ENCODE measurements at regions not wholly inside any gene's neighbourhood (a gene's known extent, or its start where the extent isn't known, plus 50 kb on each side); places are given as distances from the start of the nearest gene placed in this dataset.
A peak's percentile ranks its signal among the peaks of the same experiment; 100 is the strongest.

DNA sequence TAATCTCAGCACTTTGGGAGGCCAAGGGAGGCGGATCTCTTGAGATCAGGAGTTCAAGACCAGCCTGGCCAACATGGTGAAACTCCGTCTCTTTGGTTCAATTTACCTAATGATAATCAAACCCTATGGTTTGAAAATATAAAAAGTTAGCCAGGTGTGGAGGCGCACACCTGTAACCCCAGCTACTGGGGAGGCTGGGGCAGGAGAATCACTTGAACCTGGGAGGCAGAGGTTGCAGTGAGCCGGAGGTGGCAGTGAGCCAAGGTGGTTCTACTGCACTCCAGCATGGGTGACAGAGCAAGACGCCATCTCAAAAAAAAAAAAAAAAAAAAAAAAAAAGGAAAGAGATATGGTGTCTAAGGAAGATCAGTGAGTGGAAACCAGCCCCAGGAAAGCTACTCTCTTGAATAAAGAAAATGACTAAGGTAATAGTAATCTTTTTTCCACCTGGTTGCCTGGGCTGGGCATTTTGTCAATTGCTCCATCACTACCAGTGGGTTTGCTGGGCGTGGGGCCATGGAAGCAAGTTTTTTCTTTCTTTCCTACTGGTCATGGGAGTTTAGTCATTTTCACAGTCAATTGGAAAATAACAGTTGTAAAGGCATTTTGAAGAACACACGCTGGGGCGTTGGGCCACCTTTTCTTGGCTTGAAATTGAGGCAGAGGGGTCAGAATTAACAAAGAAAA is 387.6 kb upstream of the RGMA start:
- Histone ChIP-seq H3K9ac (ENCODE audit: low read depth in 2 of 2, low read length in 2 of 2) (no peak overlapping the region), H3K27ac (no peak overlapping the region), H3K27me3 (no peaks in the 10 kb centered on the region), H3K4me1 (no peaks in the 10 kb centered on the region), H3K4me3 (no peak overlapping the region), H3K36me3 (no peaks in the 10 kb centered on the region), H3K9me3 (no peaks in the 10 kb centered on the region)
- no peak for DNase-seq
- TF ChIP-seq, protein P1, sequence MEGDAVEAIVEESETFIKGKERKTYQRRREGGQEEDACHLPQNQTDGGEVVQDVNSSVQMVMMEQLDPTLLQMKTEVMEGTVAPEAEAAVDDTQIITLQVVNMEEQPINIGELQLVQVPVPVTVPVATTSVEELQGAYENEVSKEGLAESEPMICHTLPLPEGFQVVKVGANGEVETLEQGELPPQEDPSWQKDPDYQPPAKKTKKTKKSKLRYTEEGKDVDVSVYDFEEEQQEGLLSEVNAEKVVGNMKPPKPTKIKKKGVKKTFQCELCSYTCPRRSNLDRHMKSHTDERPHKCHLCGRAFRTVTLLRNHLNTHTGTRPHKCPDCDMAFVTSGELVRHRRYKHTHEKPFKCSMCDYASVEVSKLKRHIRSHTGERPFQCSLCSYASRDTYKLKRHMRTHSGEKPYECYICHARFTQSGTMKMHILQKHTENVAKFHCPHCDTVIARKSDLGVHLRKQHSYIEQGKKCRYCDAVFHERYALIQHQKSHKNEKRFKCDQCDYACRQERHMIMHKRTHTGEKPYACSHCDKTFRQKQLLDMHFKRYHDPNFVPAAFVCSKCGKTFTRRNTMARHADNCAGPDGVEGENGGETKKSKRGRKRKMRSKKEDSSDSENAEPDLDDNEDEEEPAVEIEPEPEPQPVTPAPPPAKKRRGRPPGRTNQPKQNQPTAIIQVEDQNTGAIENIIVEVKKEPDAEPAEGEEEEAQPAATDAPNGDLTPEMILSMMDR (IDR thresholded peaks at IDR 0.05), result no peak
- intact Hi-C loops (cut with DNase I), result no loop called here

DNA sequence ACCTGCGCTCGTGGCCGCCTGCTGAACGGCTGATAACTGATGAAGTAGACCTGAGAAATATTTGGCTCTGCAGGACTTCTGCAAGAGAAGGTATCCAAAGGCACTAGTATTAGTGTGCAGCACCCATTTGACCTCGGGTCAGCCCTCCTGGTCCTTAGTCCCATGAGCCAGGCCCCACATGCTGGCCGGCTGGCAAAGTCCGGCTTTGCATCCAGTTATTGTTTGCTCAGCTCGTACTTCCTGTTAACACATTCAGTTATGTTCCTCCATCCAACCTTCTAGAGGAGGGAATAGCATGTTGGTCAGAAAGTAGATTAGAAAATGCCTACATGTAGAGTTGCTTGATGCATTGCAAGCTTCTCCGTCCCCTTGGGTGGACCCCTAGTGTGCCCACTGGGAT is 385.7 kb upstream of the RGMA start:
- Histone ChIP-seq H3K4me3 (no peak overlapping the region), H3K27ac (no peak overlapping the region), H3K4me1 (no peaks in the 10 kb centered on the region), H3K9ac (ENCODE audit: low read depth in 2 of 2, low read length in 2 of 2) (no peak overlapping the region), H3K9me3 (no peaks in the 10 kb centered on the region), H3K27me3 (no peaks in the 10 kb centered on the region), H3K36me3 (no peaks in the 10 kb centered on the region)
- DNase-seq, result no peak
- TF ChIP-seq, protein P1 (IDR thresholded peaks at IDR 0.05), result no peak
- intact Hi-C loops (cut with DNase I), result no loop called here

DNA sequence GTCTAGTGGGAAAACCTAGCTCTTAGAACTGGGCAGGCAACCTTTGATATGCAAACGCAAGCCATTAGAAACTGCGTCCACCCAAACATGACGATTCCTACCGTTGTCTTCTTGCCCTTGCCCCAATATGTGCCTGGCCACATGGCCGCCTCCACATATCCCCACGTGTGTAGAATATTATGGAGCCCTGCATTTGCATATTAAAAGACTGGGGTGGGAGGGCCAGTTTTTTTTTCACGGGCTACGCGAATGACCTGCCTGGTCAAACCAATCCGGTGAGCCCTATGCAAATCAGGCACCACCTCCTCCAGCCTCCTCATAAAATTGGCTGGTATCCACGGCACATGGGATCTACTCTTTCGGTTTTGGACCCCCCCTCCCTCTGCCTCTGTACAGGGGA is 381.0 kb upstream of the RGMA start:
- Histone ChIP-seq H3K4me3 (no peak overlapping the region), H3K27me3 (no peaks in the 10 kb centered on the region), H3K36me3 (no peaks in the 10 kb centered on the region), H3K27ac (no peak overlapping the region), H3K9ac (ENCODE audit: low read depth in 2 of 2, low read length in 2 of 2) (no peak overlapping the region), H3K9me3 (no peaks in the 10 kb centered on the region), H3K4me1 (no peaks in the 10 kb centered on the region)
- intact Hi-C loops (cut with DNase I), result no loop called here
- TF ChIP-seq, protein P1 (IDR thresholded peaks at IDR 0.05), result no peak
- DNase-seq, result no peak

DNA sequence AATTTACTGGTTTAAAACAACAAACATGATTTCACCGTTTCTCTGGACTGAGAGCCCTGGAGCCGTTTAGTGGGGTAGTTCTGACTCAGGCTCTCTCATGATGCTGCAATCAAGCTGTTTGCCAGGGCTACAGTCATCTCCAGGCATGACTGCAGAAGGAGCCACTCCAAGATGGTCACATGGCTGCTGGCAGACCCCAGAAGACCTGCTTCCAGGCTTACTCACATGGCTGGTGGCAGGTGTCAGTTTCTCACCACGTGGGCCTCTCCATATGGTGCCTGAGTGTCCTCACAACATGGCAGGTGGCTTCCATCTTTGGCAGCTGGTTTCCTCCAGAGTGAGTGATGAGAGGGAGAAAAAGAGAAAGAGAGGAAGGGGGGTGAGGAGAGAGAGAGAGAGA is 378.3 kb upstream of the RGMA start:
- no peak overlapping the region for H3K4me3 ChIP-seq
- intact Hi-C loops (cut with DNase I), result no loop called here
- no peak overlapping the region for H3K9ac ChIP-seq (ENCODE audit: low read depth in 2 of 2, low read length in 2 of 2)
- H3K27me3 ChIP-seq, result no peaks in the 10 kb centered on the region
- no peaks in the 10 kb centered on the region for H3K4me1 ChIP-seq
- no peak overlapping the region for H3K27ac ChIP-seq
- peak; percentile 24 for DNase-seq
- H3K36me3 ChIP-seq, result no peaks in the 10 kb centered on the region
- TF ChIP-seq, protein P1 (IDR thresholded peaks at IDR 0.05), result no peak
- H3K9me3 ChIP-seq, result no peaks in the 10 kb centered on the region

DNA sequence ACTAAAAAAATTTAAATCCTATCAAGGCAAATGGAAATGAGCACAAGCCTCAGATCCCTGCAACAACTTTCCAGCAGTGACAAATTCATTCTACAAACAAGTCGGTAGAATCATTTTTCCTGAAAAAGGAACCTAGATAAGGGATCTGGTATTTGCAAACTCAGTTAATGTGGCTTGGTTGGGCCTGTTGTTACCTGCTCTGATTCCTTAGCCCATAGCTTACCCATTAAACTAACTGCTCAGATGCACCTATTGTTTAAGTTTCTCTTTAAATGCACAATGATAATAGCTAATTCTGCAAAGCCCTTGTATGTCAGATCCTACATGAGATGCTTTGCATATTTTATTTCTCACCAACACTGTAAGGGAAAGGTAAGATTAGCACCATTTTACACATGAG is 377.4 kb upstream of the RGMA start:
- no peak overlapping the region for H3K4me3 ChIP-seq
- H3K36me3 ChIP-seq, result no peaks in the 10 kb centered on the region
- TF ChIP-seq, protein P1 (IDR thresholded peaks at IDR 0.05), result no peak
- no peak overlapping the region for H3K27ac ChIP-seq
- H3K9ac ChIP-seq (ENCODE audit: low read depth in 2 of 2, low read length in 2 of 2), result no peak overlapping the region
- H3K9me3 ChIP-seq, result no peaks in the 10 kb centered on the region
- intact Hi-C loops (cut with DNase I), result no loop called here
- no peaks in the 10 kb centered on the region for H3K27me3 ChIP-seq
- H3K4me1 ChIP-seq, result no peaks in the 10 kb centered on the region
- DNase-seq, result no peak
